ENCODE measurements at regions not wholly inside any gene's neighbourhood (a gene's known extent, or its start where the extent isn't known, plus 50 kb on each side); places are given as distances from the start of the nearest gene placed in this dataset.
"Not testable (repeated sequence)": the region's sequence is repeated elsewhere in the genome, so short reads cannot be mapped to it uniquely, and the experiment has no call there.

DNA sequence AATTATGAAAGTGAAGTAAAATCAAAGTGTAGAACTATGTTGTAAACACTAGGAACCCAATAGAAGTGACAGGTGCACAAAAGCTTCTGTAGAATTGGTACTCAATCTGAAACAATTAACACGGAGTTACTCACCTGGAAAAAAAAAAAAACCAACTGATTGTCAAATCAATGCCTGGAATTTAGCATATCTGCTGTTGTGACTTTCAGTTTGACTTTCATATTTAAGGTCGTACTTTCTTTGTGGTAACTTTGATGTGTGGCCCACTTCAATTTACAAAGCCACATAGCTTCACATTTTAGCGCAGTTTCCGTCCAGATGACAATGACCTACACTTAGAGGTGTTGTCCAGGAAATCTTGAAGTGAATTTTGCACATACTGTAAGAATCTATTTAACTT, 1124.9 kb downstream of the STIM2 start:
- no peak for DNase-seq

DNA sequence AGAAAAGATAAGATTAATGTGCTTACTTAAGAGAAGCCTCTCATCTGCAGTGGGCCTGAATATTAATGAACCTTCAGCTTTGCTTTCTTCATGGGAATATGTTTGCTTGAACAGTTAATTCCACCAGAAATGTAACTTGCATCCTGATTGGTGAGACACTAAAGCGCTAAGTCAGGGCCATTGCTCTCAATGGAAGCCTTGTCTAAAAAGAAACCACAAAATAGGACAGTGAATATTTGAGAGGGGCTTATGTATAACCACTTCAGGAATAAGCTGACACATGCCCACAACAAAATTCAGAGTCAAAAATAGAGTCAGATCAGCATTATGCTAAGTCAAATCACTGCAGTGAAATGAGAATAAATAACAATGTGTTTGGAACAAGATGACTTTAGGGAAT, 1125.8 kb downstream of the STIM2 start:
- no peak for DNase-seq

DNA sequence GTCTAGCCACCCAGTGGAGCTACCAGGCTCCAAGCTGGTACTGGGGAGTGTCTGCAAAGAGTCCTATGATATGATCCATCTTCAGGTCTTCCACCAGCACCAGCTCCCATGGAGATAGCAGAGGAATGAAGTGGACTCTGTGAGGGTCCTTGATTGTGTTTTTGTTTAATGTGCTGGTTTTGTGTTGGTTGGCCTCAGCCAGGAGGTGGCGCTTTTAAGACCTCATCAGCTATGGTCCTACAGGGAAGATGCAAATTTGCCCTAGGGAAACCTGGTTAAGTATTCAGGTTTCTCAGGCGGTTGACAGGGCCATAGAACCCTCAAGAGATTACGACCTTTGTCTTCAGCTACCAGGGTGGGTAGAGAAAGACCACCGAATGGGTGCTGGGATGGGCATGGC, 1141.1 kb downstream of the STIM2 start:
- DNase-seq, result no peak

DNA sequence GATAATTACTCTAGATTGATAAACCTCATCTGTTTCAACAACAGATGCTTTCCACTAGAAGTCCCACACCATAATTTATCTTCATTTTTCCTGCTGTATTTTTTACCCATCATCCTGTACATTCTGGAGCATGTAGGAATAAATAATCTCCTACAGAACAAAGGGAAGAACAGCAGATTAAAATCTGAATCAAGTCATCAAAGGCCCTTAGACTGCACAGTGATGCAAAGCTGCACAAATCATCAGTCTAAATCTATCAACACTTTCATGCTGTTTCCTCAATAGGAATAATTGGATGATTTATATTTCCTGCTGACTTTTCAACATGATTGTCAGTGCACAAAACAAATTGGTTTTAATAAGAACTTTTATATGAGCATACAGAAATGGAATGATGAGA, 1143.9 kb downstream of the STIM2 start:
- no peak for DNase-seq

DNA sequence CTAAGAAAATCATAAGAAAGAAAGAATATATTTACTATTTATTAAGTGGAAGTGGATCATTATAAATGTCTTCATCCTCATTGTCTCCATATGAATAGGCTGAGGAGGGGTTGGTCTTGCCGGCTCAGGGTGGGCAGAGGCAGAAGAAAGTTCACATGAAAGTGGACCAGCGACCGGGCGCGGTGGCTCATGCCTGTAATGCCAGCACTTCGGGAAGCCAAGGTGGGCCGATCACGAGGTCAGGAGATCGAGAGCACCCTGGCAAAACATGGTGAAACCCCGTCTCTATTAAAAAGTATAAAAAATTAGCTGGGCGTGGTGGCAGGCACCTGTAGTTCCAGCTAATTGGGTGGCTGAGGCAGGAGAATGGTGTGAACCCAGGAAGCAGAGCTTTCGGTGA, 1145.4 kb downstream of the STIM2 start:
- DNase-seq, result no peak

DNA sequence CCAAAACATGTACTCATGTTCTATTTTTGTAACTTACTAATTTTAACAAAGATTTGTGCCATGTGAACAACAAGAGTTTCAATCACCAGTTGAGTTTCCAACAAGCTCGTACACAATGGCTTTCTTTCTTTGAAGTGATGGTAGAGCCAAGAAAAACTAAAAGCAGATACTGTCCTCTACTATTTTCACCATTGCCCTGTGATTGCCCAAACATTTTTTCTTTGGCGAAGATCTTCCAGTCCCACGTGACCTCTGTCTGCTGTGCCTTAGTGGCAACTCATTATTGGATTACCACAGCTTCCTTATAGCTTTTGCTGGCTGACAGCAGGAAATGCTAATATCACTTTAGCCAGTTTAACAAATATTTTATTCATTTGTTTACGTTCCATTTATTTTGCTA, 1147.1 kb downstream of the STIM2 start:
- no peak for DNase-seq

DNA sequence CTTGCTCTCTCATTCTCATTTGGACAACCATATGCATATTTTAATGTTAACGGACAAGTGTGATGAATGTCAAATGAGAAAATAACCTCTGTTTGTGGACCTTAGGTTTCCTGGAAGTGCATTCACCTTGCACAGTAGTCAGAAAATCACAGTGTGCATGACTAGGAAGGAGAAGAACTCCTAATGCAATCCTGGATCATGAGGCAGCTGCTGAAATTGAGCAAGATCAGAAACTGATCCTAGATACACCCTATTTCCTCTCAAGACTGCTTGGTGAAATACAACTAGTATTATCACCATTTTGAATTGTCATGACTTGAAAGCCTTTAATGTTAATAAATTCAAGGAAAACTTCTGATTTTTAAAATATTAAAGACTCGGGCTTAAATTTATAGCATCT, 1148.9 kb downstream of the STIM2 start:
- DNase-seq, result no peak

DNA sequence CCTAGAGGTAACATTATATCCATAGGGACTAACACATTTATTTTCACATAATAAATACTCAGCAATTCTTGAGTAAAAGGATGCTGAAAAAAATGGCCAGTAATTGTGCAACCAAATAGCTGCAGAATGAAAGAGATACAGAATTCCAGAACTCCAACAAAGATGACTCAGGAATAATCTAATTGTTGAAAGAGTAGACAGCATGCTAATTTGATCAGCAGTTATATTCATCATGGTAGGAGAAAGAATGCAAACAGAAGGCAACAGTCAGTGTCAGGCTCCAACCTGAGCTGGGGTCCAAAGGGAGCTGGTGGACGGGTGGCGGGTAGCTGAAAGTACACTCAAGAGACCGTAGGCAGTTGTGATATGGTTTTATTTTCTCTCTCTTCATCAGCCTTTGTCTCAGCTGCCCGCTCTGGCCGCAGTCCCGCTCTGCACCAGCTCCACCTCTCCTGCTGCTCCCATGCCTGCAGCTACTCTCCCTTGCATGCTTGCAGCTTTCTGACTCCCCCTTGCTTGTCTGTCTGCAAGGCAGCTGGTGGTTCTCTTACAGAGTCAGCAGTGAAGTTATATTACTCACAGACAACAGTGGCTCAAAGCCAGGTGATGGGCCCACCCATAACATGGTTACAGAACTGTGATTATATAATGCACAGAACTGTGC, 1150.1 kb downstream of the STIM2 start:
- no peak for DNase-seq

DNA sequence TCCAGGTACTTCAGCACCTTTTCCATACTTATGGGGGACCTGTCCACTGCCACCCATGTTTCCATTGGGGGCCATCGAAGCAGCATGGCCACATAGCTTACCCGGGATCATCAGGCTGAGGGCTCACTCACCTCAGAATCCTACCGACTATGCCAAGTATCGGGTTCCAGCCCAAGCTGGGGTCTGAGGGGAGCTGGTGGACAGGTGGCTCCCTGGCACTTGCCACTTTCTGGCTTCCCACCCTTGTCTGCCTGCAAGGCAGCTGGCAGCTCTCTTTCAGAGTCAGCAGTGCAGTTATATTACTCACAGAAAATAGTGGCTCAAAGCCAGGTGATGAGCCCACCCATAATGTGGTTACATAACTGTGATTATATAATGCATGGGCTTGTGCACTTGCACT, 1153.8 kb downstream of the STIM2 start:
- DNase-seq, result no peak

DNA sequence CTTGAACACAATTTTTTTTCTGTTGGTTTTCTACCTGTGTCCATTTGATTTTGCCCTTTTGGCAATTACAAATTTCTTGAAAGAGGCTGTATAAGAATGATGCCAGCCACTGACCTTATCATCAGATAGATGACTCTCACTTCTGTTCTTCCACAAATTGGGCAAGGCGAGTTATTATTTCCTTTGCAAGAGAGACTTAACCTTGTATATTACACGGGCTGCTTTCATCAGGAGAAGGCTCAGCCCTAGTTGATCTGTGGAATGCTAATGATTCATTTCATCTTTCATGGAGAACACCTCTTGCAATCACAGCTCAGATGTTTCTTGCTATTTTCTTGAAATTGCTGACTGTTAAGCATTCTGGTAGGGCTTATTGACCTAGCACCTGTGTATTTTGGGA, 1155.4 kb downstream of the STIM2 start:
- DNase-seq, result no peak

DNA sequence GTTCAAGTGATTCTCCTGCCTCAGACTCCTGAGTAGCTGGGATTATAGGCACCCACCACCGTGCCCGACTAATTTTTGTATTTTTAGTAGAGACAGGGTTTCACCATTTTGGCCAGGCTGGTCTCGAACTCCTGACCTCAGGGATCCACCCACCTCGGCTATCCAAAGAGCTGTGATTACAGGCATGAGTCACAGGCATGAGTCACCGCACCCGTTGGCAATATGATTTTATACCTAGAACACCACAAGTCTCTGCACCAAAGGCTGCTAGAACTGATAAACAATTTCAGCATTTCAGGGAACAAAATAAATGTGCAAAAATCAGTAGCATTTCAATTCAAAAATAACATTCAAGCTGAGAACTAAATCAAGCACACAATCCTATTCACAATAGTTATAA, 1177.6 kb downstream of the STIM2 start:
- not testable (repeated sequence) for DNase-seq

DNA sequence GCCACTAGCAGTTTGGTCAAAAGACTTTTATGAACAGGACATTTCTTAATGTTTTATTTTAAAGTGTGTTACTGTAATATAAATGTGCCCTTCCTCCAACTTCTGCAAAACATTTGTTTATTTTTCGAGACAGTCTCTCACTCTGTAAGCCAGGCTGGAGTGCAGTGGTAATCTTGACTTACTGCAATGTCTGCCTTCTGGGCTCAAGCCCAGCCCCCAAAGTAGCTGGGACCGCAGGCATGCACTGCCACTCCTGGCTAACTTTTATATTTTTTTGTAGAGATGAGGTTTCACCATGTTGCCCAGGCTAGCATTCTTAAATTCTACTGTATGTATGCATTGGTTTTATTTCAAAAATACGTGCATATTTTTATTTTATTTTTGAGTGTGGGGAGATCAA, 1201.9 kb downstream of the STIM2 start:
- no peak for DNase-seq

DNA sequence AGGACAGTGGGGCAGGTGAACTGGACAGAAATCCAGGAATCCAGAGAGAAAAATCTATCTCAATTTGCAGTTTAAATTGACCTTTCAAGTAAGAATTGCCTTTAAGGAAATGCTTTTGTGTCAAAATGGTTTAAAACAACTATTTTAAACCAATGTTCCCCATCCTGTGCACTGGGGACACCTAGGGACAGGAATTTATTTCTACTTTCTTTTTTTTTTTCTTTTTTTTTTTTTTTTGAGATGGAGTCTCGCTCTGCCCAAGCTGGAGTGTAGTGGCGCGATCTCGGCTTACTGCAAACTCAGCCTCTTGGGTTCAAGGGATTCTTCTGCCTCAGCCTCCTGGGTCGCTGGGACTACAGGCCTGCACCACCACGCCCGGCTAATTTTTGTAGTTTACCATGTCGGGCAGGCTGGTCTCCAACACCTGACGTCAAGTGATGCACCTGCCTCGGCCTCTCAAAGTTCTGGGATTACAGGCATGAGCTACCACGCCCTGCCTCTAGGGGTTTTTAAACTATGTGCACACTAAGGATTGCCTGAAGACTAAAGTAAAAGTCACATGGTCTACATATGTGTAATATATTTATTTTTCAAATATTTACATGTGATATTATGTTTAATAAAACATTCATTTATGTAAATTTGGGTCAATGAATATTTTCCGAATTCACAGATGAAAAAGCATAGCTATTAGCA, 1213.4 kb downstream of the STIM2 start:
- no peak for DNase-seq

DNA sequence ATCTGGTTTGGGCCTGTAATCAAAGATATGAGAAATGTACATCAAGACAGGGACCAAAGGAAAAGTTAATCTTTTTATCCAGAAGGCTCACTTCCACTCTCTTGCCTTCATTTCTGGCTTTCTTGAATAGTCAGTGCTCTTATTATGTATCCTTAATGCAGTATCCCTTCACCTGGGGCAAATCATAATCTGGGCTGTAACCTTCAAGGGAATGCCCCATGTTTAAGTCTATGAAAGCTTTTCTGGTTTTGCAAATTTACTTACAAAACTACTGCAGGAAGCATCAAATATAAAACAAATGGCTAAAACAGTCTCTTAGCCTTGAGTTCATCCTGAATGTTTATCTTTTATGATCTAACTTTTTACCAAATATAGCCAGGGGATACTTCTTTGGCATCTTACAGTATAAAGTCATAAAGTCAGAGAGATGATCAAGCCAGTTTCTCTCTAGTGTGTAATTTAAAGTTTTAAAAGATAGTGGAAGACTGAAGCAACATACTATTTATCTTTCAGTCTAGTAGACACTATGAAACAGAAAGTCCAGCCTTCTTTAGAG, 1214.8 kb downstream of the STIM2 start:
- no peak for DNase-seq

DNA sequence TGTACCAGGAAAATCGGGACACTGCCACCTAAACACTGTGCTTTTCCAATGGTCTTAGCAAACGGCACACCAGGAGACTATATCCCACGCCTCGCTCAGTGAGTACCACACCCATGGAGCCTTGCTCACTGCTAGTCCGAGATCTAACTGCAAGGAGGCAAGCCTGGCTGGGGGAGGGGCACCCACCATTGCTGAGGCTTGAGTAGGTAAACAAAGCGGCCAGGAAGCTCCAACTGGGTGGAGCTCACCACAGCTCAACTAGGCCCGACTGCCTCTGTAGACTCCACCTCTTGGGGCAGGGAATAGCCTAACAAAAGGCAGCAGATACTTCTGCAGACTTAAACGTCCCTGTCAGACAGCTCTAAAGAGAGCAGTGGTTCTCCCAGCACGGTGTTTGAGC, 1216.6 kb downstream of the STIM2 start:
- DNase-seq, result not testable (repeated sequence)

DNA sequence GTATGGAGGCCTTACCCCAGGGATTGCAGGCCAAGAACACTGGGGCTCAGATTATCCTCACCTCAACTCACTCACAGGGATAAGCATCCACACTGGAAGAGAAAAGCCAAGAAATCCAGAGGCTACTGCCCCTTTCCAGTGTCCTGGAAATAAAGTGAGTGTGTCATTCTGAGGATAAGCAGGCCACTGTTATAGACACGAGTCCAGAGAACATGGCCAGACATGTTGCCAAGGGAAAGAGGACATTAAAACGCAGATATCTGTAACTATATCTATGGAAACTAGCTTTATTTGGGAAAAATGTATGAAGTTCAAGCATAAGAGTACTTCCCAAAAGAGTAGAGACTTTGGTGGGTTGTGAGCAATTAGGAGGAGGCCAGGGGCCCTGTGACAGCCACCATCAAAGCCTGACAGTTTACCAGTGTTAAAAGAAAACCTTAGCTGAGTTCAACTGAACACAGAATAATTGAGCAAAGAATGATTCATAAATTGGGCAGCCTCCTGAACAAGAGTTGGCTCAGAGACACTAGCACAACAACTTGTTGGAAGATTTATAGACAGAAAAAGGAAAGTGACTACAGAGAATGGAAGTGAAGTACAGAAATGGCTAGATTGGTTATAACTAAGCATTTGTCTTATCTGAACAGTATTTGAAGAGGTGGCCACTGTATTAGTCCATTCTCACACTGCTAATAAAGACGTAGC, 1222.2 kb downstream of the STIM2 start:
- no peak for DNase-seq

DNA sequence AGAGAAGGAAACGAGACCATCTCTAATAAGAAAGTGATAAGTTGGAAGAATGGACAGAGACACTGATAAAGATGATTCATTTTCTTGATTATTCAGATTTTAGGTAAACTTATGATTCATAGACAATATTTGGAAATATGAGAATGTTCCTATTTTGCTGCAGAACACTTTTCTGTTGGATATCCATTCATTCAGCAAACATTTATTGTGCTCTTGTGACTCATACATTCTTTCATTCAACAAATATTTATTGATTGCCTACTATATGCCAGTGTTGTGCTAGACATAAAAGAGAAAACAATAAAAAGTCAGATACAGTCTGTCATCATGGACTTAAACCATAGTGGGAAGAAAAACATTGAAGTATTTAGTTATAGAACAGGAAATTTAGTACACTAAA, 1232.0 kb downstream of the STIM2 start:
- DNase-seq, result no peak

DNA sequence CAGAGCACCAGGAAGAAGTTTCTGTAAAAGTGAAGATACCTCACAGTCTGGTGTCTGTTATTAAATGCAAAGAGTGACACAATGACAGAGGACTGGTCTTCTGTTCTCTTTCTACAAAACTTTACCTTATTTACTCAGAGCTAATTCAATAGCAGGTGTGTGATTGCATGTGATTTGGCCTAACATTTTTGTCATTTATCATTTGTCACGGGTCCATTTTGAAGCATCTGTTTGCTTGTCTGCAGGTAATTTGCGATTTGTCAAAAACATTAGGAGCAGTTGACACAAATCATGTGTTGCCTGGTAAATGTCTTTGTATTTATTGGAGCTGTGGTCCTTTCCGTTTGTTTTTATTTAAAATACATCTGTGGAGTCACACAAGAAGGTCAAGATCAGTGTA, 1232.4 kb downstream of the STIM2 start:
- DNase-seq, result no peak

DNA sequence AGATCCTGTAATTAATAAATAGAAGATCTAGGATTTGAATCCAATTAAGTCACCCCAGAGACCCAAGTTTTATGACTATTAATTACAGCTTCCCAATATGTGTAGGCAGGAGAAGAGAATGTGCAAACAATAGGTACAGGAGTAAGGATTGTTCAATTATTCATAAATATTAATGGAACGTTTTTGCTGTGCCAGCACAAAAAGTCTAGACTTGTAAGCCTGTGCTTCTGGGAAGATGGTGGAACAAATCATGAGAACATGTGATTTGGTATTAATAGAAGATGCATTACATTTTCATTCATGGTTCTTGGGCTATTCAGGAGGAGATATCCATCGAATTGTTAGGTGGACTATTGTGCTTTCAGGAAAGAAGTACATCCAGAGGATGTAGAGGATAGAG, 1240.9 kb downstream of the STIM2 start:
- DNase-seq, result no peak

DNA sequence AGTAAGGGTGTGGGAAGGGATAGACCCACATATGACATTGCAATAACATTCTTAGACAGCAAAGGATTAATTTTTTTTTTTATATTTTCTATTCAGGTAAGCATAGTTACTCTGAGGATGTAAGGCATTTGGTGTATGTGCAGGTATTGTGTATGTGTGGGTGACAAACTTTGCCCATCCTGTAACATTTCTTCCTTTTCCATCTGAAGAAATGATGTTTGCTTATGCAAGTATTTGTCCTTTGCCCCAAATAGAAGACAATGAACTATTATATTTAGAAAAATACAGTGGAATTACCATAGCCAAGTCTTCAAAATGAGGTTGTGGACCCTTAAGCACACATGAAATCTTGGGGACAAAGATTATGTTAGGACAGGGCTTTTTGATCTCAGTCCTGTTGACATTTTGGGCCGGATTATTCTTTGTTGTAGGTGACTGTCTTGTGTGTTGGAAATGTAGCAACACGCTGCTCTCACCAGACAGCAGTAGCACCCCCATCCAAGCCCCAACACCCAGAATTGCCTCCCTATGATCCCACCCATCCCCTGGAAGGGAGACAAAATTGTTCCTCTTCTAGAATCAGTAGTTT, 1244.7 kb downstream of the STIM2 start:
- no peak for DNase-seq

DNA sequence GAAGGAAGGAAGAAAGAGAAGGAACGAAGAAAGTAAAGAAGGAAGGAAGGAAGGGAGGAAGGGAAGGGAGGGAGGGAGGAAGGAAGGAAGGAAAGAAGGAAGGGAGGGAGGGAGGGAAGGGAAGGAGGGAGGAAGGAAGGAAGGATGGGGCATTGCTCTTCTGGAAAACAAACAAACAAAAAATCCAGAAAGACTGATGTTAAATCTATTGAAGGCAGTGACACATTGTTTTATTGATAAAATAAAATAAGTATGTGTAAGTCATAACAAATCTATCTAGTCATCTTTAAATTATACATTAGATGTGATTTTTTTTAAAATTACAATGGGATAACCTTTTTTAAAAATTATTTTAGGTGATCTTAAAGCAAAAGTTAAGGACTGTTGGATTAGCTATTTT, 1245.5 kb downstream of the STIM2 start:
- DNase-seq, result no peak

DNA sequence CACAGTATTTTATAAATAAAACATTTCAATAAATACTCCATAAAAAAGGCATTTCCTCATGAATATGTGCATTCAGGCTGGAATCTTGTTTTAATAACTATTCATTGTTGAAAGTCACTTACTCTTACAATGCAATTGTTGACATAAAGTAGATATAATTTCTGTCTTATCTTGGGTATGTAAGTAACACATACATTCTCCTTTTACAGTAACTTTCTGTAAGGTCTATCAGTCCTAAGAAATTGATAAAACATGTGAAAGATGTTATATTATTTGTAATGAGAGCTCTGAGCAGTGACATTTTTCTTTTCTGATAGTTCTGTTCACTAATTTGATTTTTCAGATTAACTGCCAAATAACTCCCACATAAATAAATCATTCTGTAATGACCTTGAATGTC, 1249.2 kb downstream of the STIM2 start:
- no peak for DNase-seq

DNA sequence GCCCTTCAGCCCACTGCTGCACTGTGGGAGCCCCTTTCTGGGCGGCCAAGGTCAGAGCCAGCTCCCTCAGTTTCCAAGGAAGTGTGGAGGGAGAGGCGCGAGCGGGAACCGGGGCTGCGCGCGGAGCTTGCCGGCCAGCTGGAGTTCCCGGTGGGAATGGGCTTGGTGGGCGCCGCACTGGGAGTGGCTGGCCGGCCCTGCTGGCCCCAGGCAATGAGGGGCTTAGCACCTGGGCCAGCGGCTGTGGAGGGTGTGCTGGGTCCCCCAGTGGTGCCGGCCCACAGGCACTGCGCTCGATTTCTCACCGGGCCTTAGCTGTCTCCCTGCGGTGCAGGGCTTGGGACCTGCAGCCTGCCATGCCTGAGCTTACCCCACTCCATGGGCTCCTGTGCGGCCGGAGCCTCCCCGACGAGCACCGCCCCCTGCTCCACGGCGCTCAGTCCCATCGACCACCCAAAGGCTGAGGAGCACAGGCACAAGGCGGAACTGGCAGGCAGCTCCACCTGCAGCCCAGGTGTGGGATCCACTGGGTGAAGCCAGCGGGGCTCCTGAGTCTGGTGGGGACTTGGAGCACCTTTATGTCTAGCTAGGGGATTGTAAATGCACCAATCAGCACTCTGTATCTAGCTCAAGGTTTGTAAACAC, 1252.2 kb downstream of the STIM2 start:
- DNase-seq, result not testable (repeated sequence)

Measured in bone marrow (tissue), 2 donors.